ENCODE measurements at regions not wholly inside any gene's neighbourhood (a gene's known extent, or its start where the extent isn't known, plus 50 kb on each side); places are given as distances from the start of the nearest gene placed in this dataset.

DNA sequence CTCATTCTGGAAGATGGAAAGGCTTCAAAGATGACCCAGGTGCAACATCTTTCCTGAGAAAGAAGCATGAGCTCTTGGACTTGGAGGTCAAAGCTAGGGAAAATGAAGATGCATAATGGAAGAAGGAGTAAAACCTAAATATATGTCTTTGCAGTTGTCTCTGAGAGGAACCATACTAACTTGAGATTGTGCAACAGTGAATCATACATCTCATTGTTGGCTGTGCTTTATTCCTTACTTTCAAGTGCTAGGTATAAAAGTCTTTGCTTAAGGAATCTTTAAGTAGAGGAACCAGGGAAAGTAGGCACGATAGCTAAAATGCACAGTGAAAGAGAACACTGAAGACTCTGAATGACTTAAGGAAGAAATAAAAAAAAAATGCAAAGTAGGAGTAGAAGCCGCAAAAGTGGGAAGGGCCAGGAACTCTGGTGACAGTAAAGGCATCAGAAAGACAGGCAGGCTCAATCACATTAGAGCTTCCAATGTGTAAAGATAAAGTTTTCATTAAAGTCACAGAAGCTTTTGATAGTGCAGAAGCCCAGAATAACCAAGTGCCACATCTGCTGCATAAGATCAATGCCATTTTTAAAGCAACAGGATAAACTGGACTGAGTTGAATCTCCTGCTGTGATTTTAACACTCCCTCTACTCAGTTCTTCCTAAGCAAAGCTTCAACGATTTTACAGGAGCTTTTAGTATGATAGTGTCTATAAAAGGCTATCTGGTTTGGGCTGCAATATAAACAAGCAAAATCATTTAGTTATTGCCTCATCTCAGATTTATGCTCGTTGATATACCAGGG is 432.3 kb upstream of the EDIL3 start:
- Mint-ChIP-seq H3K36me3 (no peaks in the 10 kb centered on the region), H3K4me3 (no peak overlapping the region), H3K4me1 (no peaks in the 10 kb centered on the region), H3K27ac (no peak overlapping the region), H3K9me3 (peaks cover 0 to 7% (median 2%) of the 10 kb centered on the region in 7 donors), H3K27me3 (no peaks in the 10 kb centered on the region)
- DNase-seq (no peak), ATAC-seq (ENCODE audit: low read depth in 2 of 2) (no peak)
- no peaks in the 10 kb centered on the region for H3K27me3 ChIP-seq (ENCODE audit: control insufficient read depth, insufficient read depth, low read length)
- H3K9me3 ChIP-seq (ENCODE audit: control insufficient read depth in 2 of 2, low read length in 2 of 2): peaks cover 0 to 5% of the 10 kb centered on the region in 2 experiments
- H3K4me1 ChIP-seq (ENCODE audit: control insufficient read depth, insufficient read depth, low read length, poor library complexity, severe bottlenecking): no peaks in the 10 kb centered on the region
- no peak overlapping the region for H3K27ac ChIP-seq (ENCODE audit: insufficient read depth, low read length, poor library complexity, severe bottlenecking)
- no peaks in the 10 kb centered on the region for H3K36me3 ChIP-seq (ENCODE audit: control insufficient read depth, insufficient read depth, low read length)
- H3K4me3 ChIP-seq (ENCODE audit: low read depth, low read length): no peak overlapping the region

DNA sequence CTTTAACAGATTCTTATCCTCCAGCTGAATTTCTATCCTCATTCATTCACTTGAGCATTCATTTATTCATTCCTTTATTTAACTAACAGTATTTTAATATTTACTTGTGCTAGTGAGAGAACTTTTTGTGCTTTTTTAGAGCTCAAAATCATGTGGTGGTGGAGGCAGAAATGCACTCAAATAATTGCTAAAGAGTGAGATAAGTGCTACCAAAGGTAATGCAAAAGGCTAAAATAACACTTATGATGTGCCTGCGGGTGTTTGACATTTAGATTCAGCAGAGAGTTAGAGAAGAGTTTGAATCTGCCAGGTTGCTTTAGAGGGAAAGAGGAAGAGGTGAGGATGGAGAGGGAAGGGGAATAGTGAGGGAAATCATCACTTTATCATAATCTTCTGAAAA is 431.5 kb upstream of the EDIL3 start:
- ATAC-seq (ENCODE audit: low read depth in 2 of 2) (no peak), DNase-seq (no peak)
- no peaks in the 10 kb centered on the region for H3K4me1 Mint-ChIP-seq
- no peak overlapping the region for H3K4me3 ChIP-seq (ENCODE audit: low read depth, low read length)
- H3K36me3 ChIP-seq (ENCODE audit: control insufficient read depth, insufficient read depth, low read length): no peaks in the 10 kb centered on the region
- peaks cover 0 to 5% of the 10 kb centered on the region in 2 experiments for H3K9me3 ChIP-seq (ENCODE audit: control insufficient read depth in 2 of 2, low read length in 2 of 2)
- no peaks in the 10 kb centered on the region for H3K27me3 Mint-ChIP-seq
- no peak overlapping the region for H3K27ac Mint-ChIP-seq
- no peak overlapping the region for H3K4me3 Mint-ChIP-seq
- no peaks in the 10 kb centered on the region for H3K4me1 ChIP-seq (ENCODE audit: control insufficient read depth, insufficient read depth, low read length, poor library complexity, severe bottlenecking)
- H3K27ac ChIP-seq (ENCODE audit: insufficient read depth, low read length, poor library complexity, severe bottlenecking): no peak overlapping the region
- peaks cover 0 to 11% (median 6%) of the 10 kb centered on the region in 7 donors for H3K9me3 Mint-ChIP-seq
- no peaks in the 10 kb centered on the region for H3K36me3 Mint-ChIP-seq
- H3K27me3 ChIP-seq (ENCODE audit: control insufficient read depth, insufficient read depth, low read length): no peaks in the 10 kb centered on the region

DNA sequence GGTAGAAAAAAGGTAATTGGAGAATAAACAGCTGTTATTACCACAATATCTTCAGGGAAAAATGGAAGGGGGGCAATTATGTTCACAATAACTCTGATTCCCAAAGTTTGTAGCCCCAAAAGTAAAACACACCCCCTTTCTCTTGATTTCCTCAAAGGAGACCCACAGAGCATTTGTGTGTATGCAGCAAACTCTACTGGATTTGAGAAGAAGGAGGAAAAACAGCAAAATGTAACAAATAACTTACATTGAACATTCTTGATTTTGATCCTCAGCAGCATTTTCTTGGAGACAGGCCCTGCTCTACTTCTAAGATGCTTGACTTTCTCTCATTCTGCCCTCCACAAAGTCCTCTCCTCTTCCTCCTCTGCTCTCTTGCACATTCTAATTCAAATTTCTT is 420.8 kb upstream of the EDIL3 start:
- Mint-ChIP-seq H3K36me3 (no peaks in the 10 kb centered on the region), H3K9me3 (peaks cover 2 to 11% (median 5%) of the 10 kb centered on the region in 7 donors), H3K27me3 (no peaks in the 10 kb centered on the region), H3K4me3 (no peak overlapping the region), H3K4me1 (no peaks in the 10 kb centered on the region), H3K27ac (no peak overlapping the region)
- H3K4me3 ChIP-seq (ENCODE audit: low read depth, low read length): no peak overlapping the region
- no peaks in the 10 kb centered on the region for H3K36me3 ChIP-seq (ENCODE audit: control insufficient read depth, insufficient read depth, low read length)
- no peaks in the 10 kb centered on the region for H3K27me3 ChIP-seq (ENCODE audit: control insufficient read depth, insufficient read depth, low read length)
- ATAC-seq (ENCODE audit: low read depth in 2 of 2) (no peak), DNase-seq (no peak)
- H3K4me1 ChIP-seq (ENCODE audit: control insufficient read depth, insufficient read depth, low read length, poor library complexity, severe bottlenecking): no peaks in the 10 kb centered on the region
- H3K27ac ChIP-seq (ENCODE audit: insufficient read depth, low read length, poor library complexity, severe bottlenecking): no peak overlapping the region
- peaks cover 0 to 3% of the 10 kb centered on the region in 2 experiments for H3K9me3 ChIP-seq (ENCODE audit: control insufficient read depth in 2 of 2, low read length in 2 of 2)

DNA sequence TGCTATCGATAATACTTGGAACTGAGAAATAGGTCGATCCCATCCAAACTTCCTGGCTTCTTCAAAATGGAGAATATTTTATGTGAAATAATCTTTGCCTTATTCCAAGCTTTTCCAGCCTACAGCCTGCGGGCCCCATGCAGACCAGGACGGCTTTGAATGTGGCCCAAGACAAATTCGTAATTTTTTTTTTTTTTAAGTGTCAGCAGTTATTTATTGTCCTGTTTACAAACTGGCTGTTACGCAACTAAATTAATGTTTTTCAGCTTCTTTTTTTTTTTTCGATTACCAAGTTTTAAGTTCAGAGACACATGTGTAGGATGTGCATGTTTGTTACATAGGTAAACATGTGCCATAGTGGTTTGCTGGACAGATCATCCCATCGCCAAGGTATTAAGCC is 411.7 kb upstream of the EDIL3 start:
- Mint-ChIP-seq H3K36me3 (no peaks in the 10 kb centered on the region), H3K4me1 (no peaks in the 10 kb centered on the region), H3K4me3 (no peak overlapping the region), H3K27ac (no peak overlapping the region), H3K27me3 (no peaks in the 10 kb centered on the region), H3K9me3 (peaks cover 0 to 14% (median 2%) of the 10 kb centered on the region in 7 donors)
- Histone ChIP-seq H3K4me3 (ENCODE audit: low read depth, low read length) (no peak overlapping the region), H3K4me1 (ENCODE audit: control insufficient read depth, insufficient read depth, low read length, poor library complexity, severe bottlenecking) (no peaks in the 10 kb centered on the region), H3K27ac (ENCODE audit: insufficient read depth, low read length, poor library complexity, severe bottlenecking) (no peak overlapping the region), H3K36me3 (ENCODE audit: control insufficient read depth, insufficient read depth, low read length) (no peaks in the 10 kb centered on the region), H3K27me3 (ENCODE audit: control insufficient read depth, insufficient read depth, low read length) (no peaks in the 10 kb centered on the region), H3K9me3 (ENCODE audit: control insufficient read depth in 2 of 2, low read length in 2 of 2) (no peaks in the 10 kb centered on the region)
- ATAC-seq (ENCODE audit: low read depth in 2 of 2) (no peak), DNase-seq (no peak)

DNA sequence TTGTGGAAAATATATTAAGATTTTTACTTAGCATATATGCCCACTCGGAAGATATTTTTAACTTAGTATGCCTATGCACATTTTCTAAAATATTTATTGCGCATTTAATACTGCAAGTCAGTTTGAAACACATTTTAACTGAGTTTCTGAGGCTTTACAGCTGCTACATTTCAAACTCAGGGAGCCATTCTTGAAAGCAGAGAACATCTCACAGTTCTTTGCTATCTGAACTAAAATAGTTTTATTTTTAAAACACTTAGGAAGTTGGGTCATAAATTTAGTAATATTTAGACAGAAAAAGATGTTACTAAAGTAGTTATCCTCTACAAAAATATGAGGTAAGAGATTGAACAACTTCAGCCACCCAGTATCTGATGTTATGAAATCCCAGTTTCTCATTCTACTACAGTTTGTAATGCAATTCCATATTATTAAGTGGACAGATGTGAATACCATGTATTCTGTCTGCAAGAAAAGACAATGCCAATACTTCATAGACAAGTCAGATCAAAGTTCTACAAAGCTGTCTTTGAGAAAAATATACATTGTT is 409.9 kb upstream of the EDIL3 start:
- peaks cover under 1 to 19% (median 3%) of the 10 kb centered on the region in 7 donors for H3K9me3 Mint-ChIP-seq
- no peak overlapping the region for H3K4me3 Mint-ChIP-seq
- H3K4me3 ChIP-seq (ENCODE audit: low read depth, low read length): no peak overlapping the region
- no peak for ATAC-seq (ENCODE audit: low read depth in 2 of 2)
- H3K27me3 ChIP-seq (ENCODE audit: control insufficient read depth, insufficient read depth, low read length): no peaks in the 10 kb centered on the region
- H3K36me3 Mint-ChIP-seq: no peaks in the 10 kb centered on the region
- H3K9me3 ChIP-seq (ENCODE audit: control insufficient read depth in 2 of 2, low read length in 2 of 2): no peaks in the 10 kb centered on the region
- H3K4me1 Mint-ChIP-seq: no peaks in the 10 kb centered on the region
- H3K4me1 ChIP-seq (ENCODE audit: control insufficient read depth, insufficient read depth, low read length, poor library complexity, severe bottlenecking): no peaks in the 10 kb centered on the region
- no peaks in the 10 kb centered on the region for H3K36me3 ChIP-seq (ENCODE audit: control insufficient read depth, insufficient read depth, low read length)
- no peak overlapping the region for H3K27ac ChIP-seq (ENCODE audit: insufficient read depth, low read length, poor library complexity, severe bottlenecking)
- no peak for DNase-seq
- H3K27me3 Mint-ChIP-seq: no peaks in the 10 kb centered on the region
- H3K27ac Mint-ChIP-seq: no peak overlapping the region

DNA sequence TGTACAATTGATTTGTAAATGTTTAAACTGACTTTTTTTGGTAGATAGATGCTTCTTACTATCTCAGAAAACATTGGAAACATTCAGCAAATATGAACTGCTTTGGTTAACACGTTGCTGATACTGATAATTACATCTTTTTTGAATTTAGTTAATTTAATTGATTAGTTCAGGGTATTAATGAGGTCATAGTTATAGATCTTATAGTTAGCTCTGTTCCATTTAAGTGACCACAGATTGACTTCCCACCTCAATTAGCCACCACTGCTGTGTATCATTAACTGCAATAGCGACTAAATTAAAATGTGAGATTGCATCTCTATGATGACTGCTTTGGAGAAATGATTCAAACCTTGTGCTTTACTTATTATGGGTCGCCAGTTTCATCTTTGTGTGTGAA is 407.1 kb upstream of the EDIL3 start:
- no peaks in the 10 kb centered on the region for H3K27me3 ChIP-seq (ENCODE audit: control insufficient read depth, insufficient read depth, low read length)
- no peaks in the 10 kb centered on the region for H3K4me1 ChIP-seq (ENCODE audit: control insufficient read depth, insufficient read depth, low read length, poor library complexity, severe bottlenecking)
- H3K4me3 Mint-ChIP-seq: no peak overlapping the region
- H3K9me3 Mint-ChIP-seq: peaks cover 2 to 22% (median 4%) of the 10 kb centered on the region in 7 donors
- H3K4me3 ChIP-seq (ENCODE audit: low read depth, low read length): no peak overlapping the region
- no peaks in the 10 kb centered on the region for H3K4me1 Mint-ChIP-seq
- no peaks in the 10 kb centered on the region for H3K27me3 Mint-ChIP-seq
- H3K36me3 Mint-ChIP-seq: no peaks in the 10 kb centered on the region
- H3K36me3 ChIP-seq (ENCODE audit: control insufficient read depth, insufficient read depth, low read length): no peaks in the 10 kb centered on the region
- no peaks in the 10 kb centered on the region for H3K9me3 ChIP-seq (ENCODE audit: control insufficient read depth in 2 of 2, low read length in 2 of 2)
- H3K27ac ChIP-seq (ENCODE audit: insufficient read depth, low read length, poor library complexity, severe bottlenecking): no peak overlapping the region
- H3K27ac Mint-ChIP-seq: no peak overlapping the region
- ATAC-seq (ENCODE audit: low read depth in 2 of 2): no peak
- DNase-seq: no peak

DNA sequence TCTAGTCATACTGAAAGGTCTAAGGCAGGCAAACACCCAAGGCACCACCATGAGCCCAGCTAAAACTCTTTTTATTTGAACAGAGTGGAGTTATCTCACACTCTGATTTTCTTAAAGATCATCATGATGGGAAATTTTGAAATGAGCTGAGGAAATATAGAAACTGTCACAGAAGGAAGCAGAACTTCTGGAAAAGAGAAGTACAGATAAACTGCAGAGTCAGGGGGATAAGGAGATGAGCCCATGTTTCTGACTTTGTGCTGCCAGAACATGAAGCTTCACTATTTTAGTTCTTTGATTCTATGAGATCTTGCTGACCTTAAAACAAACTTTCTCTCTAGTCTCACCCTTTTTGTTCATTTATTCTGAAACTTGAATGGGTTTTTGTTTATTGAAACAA is 406.5 kb upstream of the EDIL3 start:
- H3K9me3 Mint-ChIP-seq: peaks cover 0 to 19% (median 4%) of the 10 kb centered on the region in 7 donors
- no peak overlapping the region for H3K27ac Mint-ChIP-seq

DNA sequence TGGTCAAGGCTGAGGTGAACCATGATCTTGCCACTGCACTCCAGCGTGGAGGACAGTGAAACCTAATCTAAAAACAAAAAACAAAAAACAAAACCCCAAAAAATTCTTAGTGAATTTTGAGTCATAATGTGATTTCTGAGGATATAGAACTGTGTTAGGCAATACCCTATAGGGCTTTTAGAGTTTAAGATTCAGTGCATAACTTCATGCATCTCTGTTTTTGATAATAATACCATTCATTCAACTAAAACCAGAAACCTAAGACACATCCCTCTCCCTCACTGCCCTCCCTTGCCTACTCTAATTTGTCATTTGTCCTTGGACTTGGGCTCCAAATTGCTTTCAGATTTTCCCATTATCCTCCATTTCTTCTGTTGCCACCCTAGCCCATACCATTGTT is 405.7 kb upstream of the EDIL3 start:
- Mint-ChIP-seq H3K27me3 (no peaks in the 10 kb centered on the region), H3K4me3 (no peak overlapping the region), H3K4me1 (no peaks in the 10 kb centered on the region), H3K27ac (no peak overlapping the region), H3K36me3 (no peaks in the 10 kb centered on the region), H3K9me3 (peaks cover 0 to 16% (median 4%) of the 10 kb centered on the region in 7 donors)
- Histone ChIP-seq H3K27ac (ENCODE audit: insufficient read depth, low read length, poor library complexity, severe bottlenecking) (no peak overlapping the region), H3K27me3 (ENCODE audit: control insufficient read depth, insufficient read depth, low read length) (no peaks in the 10 kb centered on the region), H3K4me1 (ENCODE audit: control insufficient read depth, insufficient read depth, low read length, poor library complexity, severe bottlenecking) (no peaks in the 10 kb centered on the region), H3K36me3 (ENCODE audit: control insufficient read depth, insufficient read depth, low read length) (no peaks in the 10 kb centered on the region), H3K9me3 (ENCODE audit: control insufficient read depth in 2 of 2, low read length in 2 of 2) (no peaks in the 10 kb centered on the region), H3K4me3 (ENCODE audit: low read depth, low read length) (no peak overlapping the region)
- no peak for ATAC-seq (ENCODE audit: low read depth in 2 of 2)
- no peak for DNase-seq

More for the DNA sequence above, 406.5 kb upstream of the EDIL3 start:
- Histone ChIP-seq H3K27ac (ENCODE audit: insufficient read depth, low read length, poor library complexity, severe bottlenecking) (no peak overlapping the region), H3K27me3 (ENCODE audit: control insufficient read depth, insufficient read depth, low read length) (no peaks in the 10 kb centered on the region), H3K9me3 (ENCODE audit: control insufficient read depth in 2 of 2, low read length in 2 of 2) (no peaks in the 10 kb centered on the region), H3K4me3 (ENCODE audit: low read depth, low read length) (no peak overlapping the region), H3K36me3 (ENCODE audit: control insufficient read depth, insufficient read depth, low read length) (no peaks in the 10 kb centered on the region), H3K4me1 (ENCODE audit: control insufficient read depth, insufficient read depth, low read length, poor library complexity, severe bottlenecking) (no peaks in the 10 kb centered on the region)
- Mint-ChIP-seq H3K36me3 (no peaks in the 10 kb centered on the region), H3K27me3 (no peaks in the 10 kb centered on the region), H3K4me3 (no peak overlapping the region), H3K4me1 (no peaks in the 10 kb centered on the region)
- DNase-seq (no peak), ATAC-seq (ENCODE audit: low read depth in 2 of 2) (no peak)
